ENCODE measurements at regions not wholly inside any gene's neighbourhood (a gene's known extent, or its start where the extent isn't known, plus 50 kb on each side); places are given as distances from the start of the nearest gene placed in this dataset.

DNA sequence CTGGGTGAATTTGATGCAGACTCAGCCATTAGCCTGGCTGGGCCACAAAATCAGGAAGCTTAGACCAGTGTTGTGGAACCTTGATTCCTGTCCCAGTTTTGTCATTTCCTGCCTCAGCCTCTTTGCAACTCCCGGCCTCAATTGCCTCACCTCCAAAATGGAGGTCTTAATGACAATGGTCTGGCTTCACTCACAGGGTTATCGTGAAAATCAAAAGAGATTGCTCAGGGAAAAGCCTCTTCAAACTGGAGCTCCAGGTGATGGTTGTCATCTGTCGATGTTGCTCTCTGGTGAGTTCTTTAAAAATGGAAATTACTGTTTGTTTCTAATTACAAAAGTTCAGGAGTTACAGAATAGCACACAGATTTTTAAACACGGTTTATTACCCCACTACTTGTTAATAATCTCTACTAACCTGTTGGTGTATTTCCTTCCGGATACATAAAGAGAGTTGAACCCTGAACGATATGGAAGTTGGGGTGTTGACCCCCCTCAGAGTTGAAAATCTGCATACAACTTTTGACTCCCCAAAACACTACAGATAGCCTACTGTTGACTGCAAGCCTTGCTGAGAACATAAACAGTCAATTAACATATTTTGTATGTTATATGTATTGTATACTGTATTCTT, 109.9 kb upstream of the CPEB4 start:
- Histone ChIP-seq H3K27ac (ENCODE audit: low read length) (no peak overlapping the region), H3K36me3 (ENCODE audit: control insufficient read depth in 2 of 2, extremely low read depth in 1 of 2, insufficient read depth in 1 of 2, low read length in 1 of 2) (no peaks in the 10 kb centered on the region), H3K4me3 (ENCODE audit: control insufficient read depth in 1 of 2, extremely low read depth in 1 of 2, low read length in 1 of 2) (no peak overlapping the region), H3K4me1 (ENCODE audit: control insufficient read depth in 1 of 2, extremely low read depth in 1 of 2, insufficient read depth in 2 of 2, low read length in 2 of 2) (peaks cover 3 to 5% of the 10 kb centered on the region in 2 experiments), H3K27me3 (replicated peaks in 1 of 2; ENCODE audit: control insufficient read depth in 2 of 2, extremely low read depth in 1 of 2, insufficient read depth in 2 of 2, low read length in 1 of 2) (peaks cover 0 to 3% of the 10 kb centered on the region in 2 experiments), H3K9me3 (no peaks in the 10 kb centered on the region)
- Mint-ChIP-seq H3K27ac (no peak overlapping the region), H3K27me3 (peaks cover 0 to 4% of the 10 kb centered on the region in 2 donors), H3K36me3 (no peaks in the 10 kb centered on the region), H3K4me3 (no peak overlapping the region), H3K4me1 (peaks cover 16 to 25% (median 21%) of the 10 kb centered on the region in 3 donors), H3K9me3 (no peaks in the 10 kb centered on the region)
- WGBS (ENCODE audit: insufficient coverage), result 60% methylated on average over 1 of the region's 6 CpGs
- CTCF ChIA-PET, result no interaction called here
- POLR2A ChIA-PET, result interaction anchor here in 1 of 2 donors (0.6 kb wide), 1 partner anchor 57 kb away, joined by 3 read pairs; no protein-coding TSS in a partner anchor
- no peak for ATAC-seq (replicated peaks in 1 of 4)
- DNase-seq, result no peak

GRCh38 chr5:173778784-173779304, 109.3 kb upstream of the CPEB4 start:
- H3K4me1 ChIP-seq (ENCODE audit: control insufficient read depth in 1 of 2, extremely low read depth in 1 of 2, insufficient read depth in 2 of 2, low read length in 2 of 2), result peaks cover 3 to 5% of the 10 kb centered on the region in 2 experiments
- H3K36me3 ChIP-seq (ENCODE audit: control insufficient read depth in 2 of 2, extremely low read depth in 1 of 2, insufficient read depth in 1 of 2, low read length in 1 of 2), result no peaks in the 10 kb centered on the region
- no peak overlapping the region for H3K27ac Mint-ChIP-seq
- ChIA-PET CTCF (no interaction called here), POLR2A (no interaction called here)
- no peaks in the 10 kb centered on the region for H3K9me3 Mint-ChIP-seq
- peaks cover 16 to 27% (median 21%) of the 10 kb centered on the region in 3 donors for H3K4me1 Mint-ChIP-seq
- H3K27me3 ChIP-seq (replicated peaks in 1 of 2; ENCODE audit: control insufficient read depth in 2 of 2, extremely low read depth in 1 of 2, insufficient read depth in 2 of 2, low read length in 1 of 2), result peaks cover 0 to 3% of the 10 kb centered on the region in 2 experiments
- H3K9me3 ChIP-seq, result no peaks in the 10 kb centered on the region
- H3K27ac ChIP-seq (ENCODE audit: low read length), result no peak overlapping the region
- peaks cover 0 to 4% of the 10 kb centered on the region in 2 donors for H3K27me3 Mint-ChIP-seq
- ATAC-seq (replicated peaks in 1 of 4) (no peak), DNase-seq (no peak)
- H3K4me3 ChIP-seq (ENCODE audit: control insufficient read depth in 1 of 2, extremely low read depth in 1 of 2, low read length in 1 of 2), result no peak overlapping the region
- H3K4me3 Mint-ChIP-seq, result no peak overlapping the region
- WGBS (ENCODE audit: insufficient coverage), result 56% methylated on average over 2 of the region's 5 CpGs
- no peaks in the 10 kb centered on the region for H3K36me3 Mint-ChIP-seq

- no peaks in the 10 kb centered on the region for H3K36me3 ChIP-seq (ENCODE audit: control insufficient read depth in 2 of 2, extremely low read depth in 1 of 2, insufficient read depth in 1 of 2, low read length in 1 of 2)
- CTCF ChIA-PET, result interaction anchor here in 1 of 2 donors (0.7 kb wide), 1 partner anchor 21 kb away, joined by 5 read pairs; no protein-coding TSS in a partner anchor
- H3K27me3 Mint-ChIP-seq, result peaks cover 0 to under 1% of the 10 kb centered on the region in 2 donors
- H3K27ac ChIP-seq (ENCODE audit: low read length), result no peak overlapping the region
- H3K4me1 ChIP-seq (ENCODE audit: control insufficient read depth in 1 of 2, extremely low read depth in 1 of 2, insufficient read depth in 2 of 2, low read length in 2 of 2), result peaks cover 3 to 5% of the 10 kb centered on the region in 2 experiments
- no peaks in the 10 kb centered on the region for H3K27me3 ChIP-seq (replicated peaks in 1 of 2; ENCODE audit: control insufficient read depth in 2 of 2, extremely low read depth in 1 of 2, insufficient read depth in 2 of 2, low read length in 1 of 2)
- DNase-seq (no peak), ATAC-seq (replicated peaks in 1 of 4) (no peak)
- H3K27ac Mint-ChIP-seq, result peak overlapping the region in 1 of 2 donors; percentile 95
- no peak overlapping the region for H3K4me3 Mint-ChIP-seq
- WGBS (ENCODE audit: insufficient coverage), result 89% methylated on average over 5 of the region's 9 CpGs
- peaks cover 16 to 28% (median 23%) of the 10 kb centered on the region in 3 donors for H3K4me1 Mint-ChIP-seq
- H3K9me3 Mint-ChIP-seq, result no peaks in the 10 kb centered on the region
- H3K4me3 ChIP-seq (ENCODE audit: control insufficient read depth in 1 of 2, extremely low read depth in 1 of 2, low read length in 1 of 2), result no peak overlapping the region
- H3K9me3 ChIP-seq, result no peaks in the 10 kb centered on the region
- POLR2A ChIA-PET, result no interaction called here
- no peaks in the 10 kb centered on the region for H3K36me3 Mint-ChIP-seq
Observed at GRCh38 chr5:173780235-173781234, 107.6 kb upstream of the CPEB4 start.

DNA sequence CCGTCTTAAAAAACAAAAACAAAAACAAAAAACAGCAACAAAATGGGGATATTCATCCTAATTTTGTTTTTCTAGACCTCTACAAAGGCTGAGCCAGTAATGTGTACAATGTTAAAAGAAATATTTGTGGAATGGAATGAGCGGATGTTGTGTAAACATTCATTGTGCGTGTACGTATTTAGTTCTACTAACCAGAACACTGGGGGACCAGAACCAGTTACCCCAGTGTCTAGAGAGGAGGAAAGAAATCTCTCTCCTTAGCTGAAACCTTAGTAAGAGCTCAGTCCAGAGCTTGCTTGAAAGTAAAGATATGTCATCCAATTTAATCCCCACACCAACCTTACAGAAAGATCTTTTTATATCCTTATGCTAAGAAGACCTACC, 106.7 kb upstream of the CPEB4 start:
- WGBS (ENCODE audit: insufficient coverage), result no CpG with 5 or more reads among the region's 4 CpGs
- H3K27ac Mint-ChIP-seq, result peak overlapping the region; percentile 84 to 95
- peaks cover 16 to 32% (median 25%) of the 10 kb centered on the region in 3 donors for H3K4me1 Mint-ChIP-seq
- Histone ChIP-seq H3K4me1 (ENCODE audit: control insufficient read depth in 1 of 2, extremely low read depth in 1 of 2, insufficient read depth in 2 of 2, low read length in 2 of 2) (peaks cover 3 to 5% of the 10 kb centered on the region in 2 experiments), H3K9me3 (no peaks in the 10 kb centered on the region), H3K4me3 (ENCODE audit: control insufficient read depth in 1 of 2, extremely low read depth in 1 of 2, low read length in 1 of 2) (no peak overlapping the region), H3K27me3 (replicated peaks in 1 of 2; ENCODE audit: control insufficient read depth in 2 of 2, extremely low read depth in 1 of 2, insufficient read depth in 2 of 2, low read length in 1 of 2) (no peaks in the 10 kb centered on the region), H3K36me3 (ENCODE audit: control insufficient read depth in 2 of 2, extremely low read depth in 1 of 2, insufficient read depth in 1 of 2, low read length in 1 of 2) (no peaks in the 10 kb centered on the region), H3K27ac (ENCODE audit: low read length) (peak overlapping the region; percentile 33)
- DNase-seq, result no peak
- no peaks in the 10 kb centered on the region for H3K36me3 Mint-ChIP-seq
- ATAC-seq (replicated peaks in 1 of 4), result peak in 1 of 4 experiments; percentile 8
- H3K4me3 Mint-ChIP-seq, result peak overlapping the region in 2 of 3 donors; percentile 2 to 35
- POLR2A ChIA-PET, result no interaction called here
- H3K27me3 Mint-ChIP-seq, result no peaks in the 10 kb centered on the region
- no peaks in the 10 kb centered on the region for H3K9me3 Mint-ChIP-seq
- CTCF ChIA-PET, result no interaction called here

- H3K4me1 ChIP-seq (ENCODE audit: control insufficient read depth in 1 of 2, extremely low read depth in 1 of 2, insufficient read depth in 2 of 2, low read length in 2 of 2), result peaks cover 3 to 5% of the 10 kb centered on the region in 2 experiments
- Mint-ChIP-seq H3K9me3 (no peaks in the 10 kb centered on the region), H3K36me3 (no peaks in the 10 kb centered on the region), H3K27ac (peak overlapping the region; percentile 84 to 95), H3K4me1 (peaks cover 16 to 36% (median 25%) of the 10 kb centered on the region in 3 donors), H3K27me3 (no peaks in the 10 kb centered on the region), H3K4me3 (peak overlapping the region; percentile 2 to 35 (median 22))
- DNase-seq (peak; percentile 35 to 80 (median 63)), ATAC-seq (replicated peaks in 1 of 4) (peak; percentile 76 to 93 (median 90))
- no peak overlapping the region for H3K4me3 ChIP-seq (ENCODE audit: control insufficient read depth in 1 of 2, extremely low read depth in 1 of 2, low read length in 1 of 2)
- ChIA-PET POLR2A (no interaction called here), CTCF (no interaction called here)
- no peaks in the 10 kb centered on the region for H3K27me3 ChIP-seq (replicated peaks in 1 of 2; ENCODE audit: control insufficient read depth in 2 of 2, extremely low read depth in 1 of 2, insufficient read depth in 2 of 2, low read length in 1 of 2)
- H3K36me3 ChIP-seq (ENCODE audit: control insufficient read depth in 2 of 2, extremely low read depth in 1 of 2, insufficient read depth in 1 of 2, low read length in 1 of 2), result no peaks in the 10 kb centered on the region
- no peaks in the 10 kb centered on the region for H3K9me3 ChIP-seq
- 5% methylated on average over 5 of the region's 8 CpGs for WGBS (ENCODE audit: insufficient coverage)
- peak overlapping the region; percentile 33 for H3K27ac ChIP-seq (ENCODE audit: low read length)
Observed at GRCh38 chr5:173781816-173782670, 106.1 kb upstream of the CPEB4 start.

All from T-cell (primary cell).